ENCODE measurements at regions not wholly inside any gene's neighbourhood (a gene's known extent, or its start where the extent isn't known, plus 50 kb on each side); places are given as distances from the start of the nearest gene placed in this dataset.

DNA sequence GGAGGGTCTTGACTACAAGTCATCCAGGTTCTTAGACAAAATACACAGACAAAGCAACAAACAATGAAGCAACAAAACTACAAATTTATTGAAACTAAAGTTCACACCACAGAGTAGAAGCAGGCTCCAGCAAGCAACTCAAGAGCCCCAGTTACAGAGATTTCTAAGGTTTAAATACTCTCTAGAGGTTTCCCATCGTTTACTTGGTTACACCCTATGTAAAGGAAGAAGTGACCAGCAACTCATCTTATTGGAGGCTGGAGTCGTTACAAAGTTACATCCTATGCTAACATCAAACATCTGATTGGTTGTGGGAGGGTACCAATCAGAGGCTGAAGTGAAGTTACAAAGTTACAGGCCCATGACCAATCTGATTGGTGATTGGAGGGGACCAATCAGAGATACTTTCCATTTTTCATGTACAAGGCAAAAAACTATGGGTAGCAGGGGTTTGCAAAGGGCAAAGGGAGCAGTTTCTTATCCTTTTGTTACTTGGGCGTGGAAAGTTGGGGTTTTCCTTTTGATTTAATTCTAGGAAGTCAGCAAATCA is 2292.6 kb upstream of the C9orf72 start:
- no peak for ATAC-seq
- no peak for DNase-seq (ENCODE audit: low read depth, low spot score)

DNA sequence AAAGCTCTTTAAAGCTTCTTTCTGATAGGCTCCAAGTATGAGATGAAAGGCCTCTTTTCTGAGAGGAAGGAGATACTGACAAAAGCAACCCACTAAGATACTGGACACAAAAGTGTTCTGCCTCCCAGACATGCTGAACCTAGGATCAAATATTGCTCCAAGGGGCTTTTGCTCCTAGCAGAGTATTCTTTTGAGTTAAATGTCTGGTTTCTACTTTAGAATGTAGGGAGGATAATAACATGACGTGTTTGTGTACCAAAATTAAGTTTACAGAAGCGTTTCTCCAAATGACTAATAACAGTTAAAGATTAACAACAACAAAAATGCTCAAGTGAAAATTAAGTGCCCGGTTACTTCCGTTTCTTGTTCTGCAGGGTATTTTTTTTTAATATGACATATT is 2293.3 kb upstream of the C9orf72 start:
- no peak overlapping the region for H3K27ac ChIP-seq (ENCODE audit: low read length)
- BruUV-seq (replicated peaks) = no TSS peak
- no peak for ATAC-seq
- H3K27me3 ChIP-seq (ENCODE audit: control insufficient read depth, insufficient read depth, low read length) = no peaks in the 10 kb centered on the region
- intact Hi-C loops (cut with micrococcal nuclease; ENCODE audit: unreplicated experiment) (no loop called here), in situ Hi-C loops (cut with HindIII; ENCODE audit: low pct_unique_long_range_greater_than_20kb, low sequenced_read_pairs) (no loop called here)
- H3K4me3 ChIP-seq (ENCODE audit: low read depth in 2 of 2, low read length in 2 of 2) = no peak overlapping the region
- H3K36me3 ChIP-seq (ENCODE audit: control insufficient read depth, insufficient read depth, low read length) = no peaks in the 10 kb centered on the region
- H3K4me1 ChIP-seq (ENCODE audit: control insufficient read depth, insufficient read depth, low read length) = no peaks in the 10 kb centered on the region
- ChIA-PET POLR2A (no interaction called here), CTCF (no interaction called here)
- TF ChIP-seq POLR2AphosphoS5 (IDR thresholded peaks at IDR 0.05; ENCODE audit: low read depth, low read length) = no peak
- TF ChIP-seq, protein P1, sequence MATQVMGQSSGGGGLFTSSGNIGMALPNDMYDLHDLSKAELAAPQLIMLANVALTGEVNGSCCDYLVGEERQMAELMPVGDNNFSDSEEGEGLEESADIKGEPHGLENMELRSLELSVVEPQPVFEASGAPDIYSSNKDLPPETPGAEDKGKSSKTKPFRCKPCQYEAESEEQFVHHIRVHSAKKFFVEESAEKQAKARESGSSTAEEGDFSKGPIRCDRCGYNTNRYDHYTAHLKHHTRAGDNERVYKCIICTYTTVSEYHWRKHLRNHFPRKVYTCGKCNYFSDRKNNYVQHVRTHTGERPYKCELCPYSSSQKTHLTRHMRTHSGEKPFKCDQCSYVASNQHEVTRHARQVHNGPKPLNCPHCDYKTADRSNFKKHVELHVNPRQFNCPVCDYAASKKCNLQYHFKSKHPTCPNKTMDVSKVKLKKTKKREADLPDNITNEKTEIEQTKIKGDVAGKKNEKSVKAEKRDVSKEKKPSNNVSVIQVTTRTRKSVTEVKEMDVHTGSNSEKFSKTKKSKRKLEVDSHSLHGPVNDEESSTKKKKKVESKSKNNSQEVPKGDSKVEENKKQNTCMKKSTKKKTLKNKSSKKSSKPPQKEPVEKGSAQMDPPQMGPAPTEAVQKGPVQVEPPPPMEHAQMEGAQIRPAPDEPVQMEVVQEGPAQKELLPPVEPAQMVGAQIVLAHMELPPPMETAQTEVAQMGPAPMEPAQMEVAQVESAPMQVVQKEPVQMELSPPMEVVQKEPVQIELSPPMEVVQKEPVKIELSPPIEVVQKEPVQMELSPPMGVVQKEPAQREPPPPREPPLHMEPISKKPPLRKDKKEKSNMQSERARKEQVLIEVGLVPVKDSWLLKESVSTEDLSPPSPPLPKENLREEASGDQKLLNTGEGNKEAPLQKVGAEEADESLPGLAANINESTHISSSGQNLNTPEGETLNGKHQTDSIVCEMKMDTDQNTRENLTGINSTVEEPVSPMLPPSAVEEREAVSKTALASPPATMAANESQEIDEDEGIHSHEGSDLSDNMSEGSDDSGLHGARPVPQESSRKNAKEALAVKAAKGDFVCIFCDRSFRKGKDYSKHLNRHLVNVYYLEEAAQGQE (IDR thresholded peaks at IDR 0.05; ENCODE audit: insufficient read depth in 1 of 2, low read depth in 2 of 2, low read length in 1 of 2) = no peak
- TF ChIP-seq SIN3A (IDR thresholded peaks at IDR 0.05; ENCODE audit: borderline replicate concordance, insufficient read depth, low read depth, low read length) = no peak
- TF ChIP-seq, protein P2, sequence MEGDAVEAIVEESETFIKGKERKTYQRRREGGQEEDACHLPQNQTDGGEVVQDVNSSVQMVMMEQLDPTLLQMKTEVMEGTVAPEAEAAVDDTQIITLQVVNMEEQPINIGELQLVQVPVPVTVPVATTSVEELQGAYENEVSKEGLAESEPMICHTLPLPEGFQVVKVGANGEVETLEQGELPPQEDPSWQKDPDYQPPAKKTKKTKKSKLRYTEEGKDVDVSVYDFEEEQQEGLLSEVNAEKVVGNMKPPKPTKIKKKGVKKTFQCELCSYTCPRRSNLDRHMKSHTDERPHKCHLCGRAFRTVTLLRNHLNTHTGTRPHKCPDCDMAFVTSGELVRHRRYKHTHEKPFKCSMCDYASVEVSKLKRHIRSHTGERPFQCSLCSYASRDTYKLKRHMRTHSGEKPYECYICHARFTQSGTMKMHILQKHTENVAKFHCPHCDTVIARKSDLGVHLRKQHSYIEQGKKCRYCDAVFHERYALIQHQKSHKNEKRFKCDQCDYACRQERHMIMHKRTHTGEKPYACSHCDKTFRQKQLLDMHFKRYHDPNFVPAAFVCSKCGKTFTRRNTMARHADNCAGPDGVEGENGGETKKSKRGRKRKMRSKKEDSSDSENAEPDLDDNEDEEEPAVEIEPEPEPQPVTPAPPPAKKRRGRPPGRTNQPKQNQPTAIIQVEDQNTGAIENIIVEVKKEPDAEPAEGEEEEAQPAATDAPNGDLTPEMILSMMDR (IDR thresholded peaks at IDR 0.05) = no peak
- no peak for TF ChIP-seq TCF7L2 (IDR thresholded peaks at IDR 0.05; ENCODE audit: low read depth, low read length)
- no peaks in the 10 kb centered on the region for H3K9me3 ChIP-seq (ENCODE audit: control insufficient read depth, insufficient read depth, low read depth, low read length)
- no peak for DNase-seq (ENCODE audit: low read depth, low spot score)

More for the DNA sequence above, 2292.6 kb upstream of the C9orf72 start:
- Histone ChIP-seq H3K36me3 (ENCODE audit: control insufficient read depth, insufficient read depth, low read length) (no peaks in the 10 kb centered on the region), H3K27ac (ENCODE audit: low read length) (no peak overlapping the region), H3K27me3 (ENCODE audit: control insufficient read depth, insufficient read depth, low read length) (no peaks in the 10 kb centered on the region), H3K4me3 (ENCODE audit: low read depth in 2 of 2, low read length in 2 of 2) (no peak overlapping the region), H3K4me1 (ENCODE audit: control insufficient read depth, insufficient read depth, low read length) (no peaks in the 10 kb centered on the region), H3K9me3 (ENCODE audit: control insufficient read depth, insufficient read depth, low read depth, low read length) (no peaks in the 10 kb centered on the region)
- CTCF ChIA-PET = no interaction called here
- no peak for TF ChIP-seq TCF7L2 (IDR thresholded peaks at IDR 0.05; ENCODE audit: low read depth, low read length)
- TF ChIP-seq SIN3A (IDR thresholded peaks at IDR 0.05; ENCODE audit: borderline replicate concordance, insufficient read depth, low read depth, low read length) = no peak
- TF ChIP-seq, protein P2 (IDR thresholded peaks at IDR 0.05) = no peak
- no peak for TF ChIP-seq POLR2AphosphoS5 (IDR thresholded peaks at IDR 0.05; ENCODE audit: low read depth, low read length)
- TF ChIP-seq, protein P1 (IDR thresholded peaks at IDR 0.05; ENCODE audit: insufficient read depth in 1 of 2, low read depth in 2 of 2, low read length in 1 of 2) = no peak
- POLR2A ChIA-PET = no interaction called here
- intact Hi-C loops (cut with micrococcal nuclease; ENCODE audit: unreplicated experiment) = no loop called here
- BruUV-seq (replicated peaks) = no TSS peak
- in situ Hi-C loops (cut with HindIII; ENCODE audit: low pct_unique_long_range_greater_than_20kb, low sequenced_read_pairs) = no loop called here
